ENCODE measurements at regions not wholly inside any gene's neighbourhood (a gene's known extent, or its start where the extent isn't known, plus 50 kb on each side); places are given as distances from the start of the nearest gene placed in this dataset.
"Not testable (repeated sequence)": the region's sequence is repeated elsewhere in the genome, so short reads cannot be mapped to it uniquely, and the experiment has no call there.

GRCh38 chr9:107841076-107841475, 351.5 kb upstream of the KLF4 start:
- Histone ChIP-seq H3K4me1 (ENCODE audit: control insufficient read depth, insufficient read depth, low read length) (no peaks in the 10 kb centered on the region), H3K36me3 (ENCODE audit: control insufficient read depth, insufficient read depth, low read length) (no peaks in the 10 kb centered on the region), H3K9me3 (ENCODE audit: control insufficient read depth, insufficient read depth, low read length) (no peaks in the 10 kb centered on the region), H3K27me3 (ENCODE audit: control insufficient read depth, insufficient read depth, low read length) (no peaks in the 10 kb centered on the region), H3K4me3 (ENCODE audit: low read depth, low read length) (no peak overlapping the region), H3K9ac (ENCODE audit: low read depth, low read length) (no peak overlapping the region)

- no peaks in the 10 kb centered on the region for H3K4me1 ChIP-seq (ENCODE audit: control insufficient read depth, insufficient read depth, low read length)
- H3K36me3 ChIP-seq (ENCODE audit: control insufficient read depth, insufficient read depth, low read length): no peaks in the 10 kb centered on the region
- H3K9me3 ChIP-seq (ENCODE audit: control insufficient read depth, insufficient read depth, low read length): no peaks in the 10 kb centered on the region
- H3K27me3 ChIP-seq (ENCODE audit: control insufficient read depth, insufficient read depth, low read length): no peaks in the 10 kb centered on the region
- H3K9ac ChIP-seq (ENCODE audit: low read depth, low read length): no peak overlapping the region
- H3K4me3 ChIP-seq (ENCODE audit: low read depth, low read length): no peak overlapping the region
Observed at GRCh38 chr9:107839371-107839770, 349.8 kb upstream of the KLF4 start.

GRCh38 chr9:107838766-107839165, 349.2 kb upstream of the KLF4 start:
- Histone ChIP-seq H3K4me3 (ENCODE audit: low read depth, low read length) (no peak overlapping the region), H3K36me3 (ENCODE audit: control insufficient read depth, insufficient read depth, low read length) (no peaks in the 10 kb centered on the region), H3K9ac (ENCODE audit: low read depth, low read length) (no peak overlapping the region), H3K27me3 (ENCODE audit: control insufficient read depth, insufficient read depth, low read length) (no peaks in the 10 kb centered on the region), H3K9me3 (ENCODE audit: control insufficient read depth, insufficient read depth, low read length) (no peaks in the 10 kb centered on the region), H3K4me1 (ENCODE audit: control insufficient read depth, insufficient read depth, low read length) (no peaks in the 10 kb centered on the region)

- H3K9ac ChIP-seq (ENCODE audit: low read depth, low read length): no peak overlapping the region
- no peaks in the 10 kb centered on the region for H3K36me3 ChIP-seq (ENCODE audit: control insufficient read depth, insufficient read depth, low read length)
- H3K9me3 ChIP-seq (ENCODE audit: control insufficient read depth, insufficient read depth, low read length): no peaks in the 10 kb centered on the region
- no peak overlapping the region for H3K4me3 ChIP-seq (ENCODE audit: low read depth, low read length)
- H3K27me3 ChIP-seq (ENCODE audit: control insufficient read depth, insufficient read depth, low read length): no peaks in the 10 kb centered on the region
- no peaks in the 10 kb centered on the region for H3K4me1 ChIP-seq (ENCODE audit: control insufficient read depth, insufficient read depth, low read length)
Observed at GRCh38 chr9:107836300-107836699, 346.7 kb upstream of the KLF4 start.

GRCh38 chr9:107833295-107833694, 343.7 kb upstream of the KLF4 start:
- no peaks in the 10 kb centered on the region for H3K27me3 ChIP-seq (ENCODE audit: control insufficient read depth, insufficient read depth, low read length)
- no peaks in the 10 kb centered on the region for H3K4me1 ChIP-seq (ENCODE audit: control insufficient read depth, insufficient read depth, low read length)
- H3K9me3 ChIP-seq (ENCODE audit: control insufficient read depth, insufficient read depth, low read length): no peaks in the 10 kb centered on the region
- H3K9ac ChIP-seq (ENCODE audit: low read depth, low read length): no peak overlapping the region
- no peak overlapping the region for H3K4me3 ChIP-seq (ENCODE audit: low read depth, low read length)
- H3K36me3 ChIP-seq (ENCODE audit: control insufficient read depth, insufficient read depth, low read length): no peaks in the 10 kb centered on the region

- Histone ChIP-seq H3K36me3 (ENCODE audit: control insufficient read depth, insufficient read depth, low read length) (no peaks in the 10 kb centered on the region), H3K4me3 (ENCODE audit: low read depth, low read length) (no peak overlapping the region), H3K9ac (ENCODE audit: low read depth, low read length) (no peak overlapping the region), H3K9me3 (ENCODE audit: control insufficient read depth, insufficient read depth, low read length) (no peaks in the 10 kb centered on the region), H3K27me3 (ENCODE audit: control insufficient read depth, insufficient read depth, low read length) (no peaks in the 10 kb centered on the region), H3K4me1 (ENCODE audit: control insufficient read depth, insufficient read depth, low read length) (no peaks in the 10 kb centered on the region)
Observed at GRCh38 chr9:107832871-107833270, 343.3 kb upstream of the KLF4 start.

- Histone ChIP-seq H3K36me3 (ENCODE audit: control insufficient read depth, insufficient read depth, low read length) (no peaks in the 10 kb centered on the region), H3K4me1 (ENCODE audit: control insufficient read depth, insufficient read depth, low read length) (no peaks in the 10 kb centered on the region), H3K9ac (ENCODE audit: low read depth, low read length) (no peak overlapping the region), H3K27me3 (ENCODE audit: control insufficient read depth, insufficient read depth, low read length) (no peaks in the 10 kb centered on the region), H3K4me3 (ENCODE audit: low read depth, low read length) (no peak overlapping the region), H3K9me3 (ENCODE audit: control insufficient read depth, insufficient read depth, low read length) (no peaks in the 10 kb centered on the region)
Observed at GRCh38 chr9:107830479-107830878, 340.9 kb upstream of the KLF4 start.

- Histone ChIP-seq H3K36me3 (ENCODE audit: control insufficient read depth, insufficient read depth, low read length) (no peaks in the 10 kb centered on the region), H3K4me3 (ENCODE audit: low read depth, low read length) (no peak overlapping the region), H3K9me3 (ENCODE audit: control insufficient read depth, insufficient read depth, low read length) (no peaks in the 10 kb centered on the region), H3K27me3 (ENCODE audit: control insufficient read depth, insufficient read depth, low read length) (no peaks in the 10 kb centered on the region), H3K4me1 (ENCODE audit: control insufficient read depth, insufficient read depth, low read length) (no peaks in the 10 kb centered on the region), H3K9ac (ENCODE audit: low read depth, low read length) (no peak overlapping the region)
Observed at GRCh38 chr9:107827884-107828283, 338.3 kb upstream of the KLF4 start.

GRCh38 chr9:107827304-107827703, 337.7 kb upstream of the KLF4 start:
- H3K9me3 ChIP-seq (ENCODE audit: control insufficient read depth, insufficient read depth, low read length): no peaks in the 10 kb centered on the region
- H3K36me3 ChIP-seq (ENCODE audit: control insufficient read depth, insufficient read depth, low read length): no peaks in the 10 kb centered on the region
- no peaks in the 10 kb centered on the region for H3K27me3 ChIP-seq (ENCODE audit: control insufficient read depth, insufficient read depth, low read length)
- no peaks in the 10 kb centered on the region for H3K4me1 ChIP-seq (ENCODE audit: control insufficient read depth, insufficient read depth, low read length)
- no peak overlapping the region for H3K4me3 ChIP-seq (ENCODE audit: low read depth, low read length)
- no peak overlapping the region for H3K9ac ChIP-seq (ENCODE audit: low read depth, low read length)

- not testable (repeated sequence) for H3K4me3 ChIP-seq (ENCODE audit: low read depth, low read length); H3K27me3 ChIP-seq (ENCODE audit: control insufficient read depth, insufficient read depth, low read length); H3K9ac ChIP-seq (ENCODE audit: low read depth, low read length); H3K9me3 ChIP-seq (ENCODE audit: control insufficient read depth, insufficient read depth, low read length); H3K36me3 ChIP-seq (ENCODE audit: control insufficient read depth, insufficient read depth, low read length); H3K4me1 ChIP-seq (ENCODE audit: control insufficient read depth, insufficient read depth, low read length)
Observed at GRCh38 chr9:107826688-107826983, 337.1 kb upstream of the KLF4 start.

GRCh38 chr9:107824556-107824955, 335.0 kb upstream of the KLF4 start:
- H3K9me3 ChIP-seq (ENCODE audit: control insufficient read depth, insufficient read depth, low read length): no peaks in the 10 kb centered on the region
- H3K4me3 ChIP-seq (ENCODE audit: low read depth, low read length): no peak overlapping the region
- H3K36me3 ChIP-seq (ENCODE audit: control insufficient read depth, insufficient read depth, low read length): no peaks in the 10 kb centered on the region
- no peak overlapping the region for H3K9ac ChIP-seq (ENCODE audit: low read depth, low read length)
- H3K4me1 ChIP-seq (ENCODE audit: control insufficient read depth, insufficient read depth, low read length): peaks cover 5% of the 10 kb centered on the region
- H3K27me3 ChIP-seq (ENCODE audit: control insufficient read depth, insufficient read depth, low read length): no peaks in the 10 kb centered on the region

- H3K4me3 ChIP-seq (ENCODE audit: low read depth, low read length): no peak overlapping the region
- H3K4me1 ChIP-seq (ENCODE audit: control insufficient read depth, insufficient read depth, low read length): peaks cover 5% of the 10 kb centered on the region
- H3K9ac ChIP-seq (ENCODE audit: low read depth, low read length): no peak overlapping the region
- H3K36me3 ChIP-seq (ENCODE audit: control insufficient read depth, insufficient read depth, low read length): no peaks in the 10 kb centered on the region
- H3K27me3 ChIP-seq (ENCODE audit: control insufficient read depth, insufficient read depth, low read length): no peaks in the 10 kb centered on the region
- H3K9me3 ChIP-seq (ENCODE audit: control insufficient read depth, insufficient read depth, low read length): no peaks in the 10 kb centered on the region
Observed at GRCh38 chr9:107819772-107820565, 330.4 kb upstream of the KLF4 start.

All from iPS-15b (cell line).